HEK293 (cell line): ENCODE measurements at regions not wholly inside any gene's neighbourhood (a gene's known extent, or its start where the extent isn't known, plus 50 kb on each side); places are given as distances from the start of the nearest gene placed in this dataset.

Experiments used
- CTCF ChIA-PET: fragments of 350-600 bp; formaldehyde crosslinking; extraction: SDS; loops from one replicate; lab custom pipeline; 2021; ENCODE audit warnings: antibody characterized with exemption; lab: Yijun Ruan, JAX
- POLR2A ChIA-PET: fragments of 300-600 bp; formaldehyde crosslinking; extraction: SDS; loops from one replicate; lab custom pipeline; 2020; ENCODE audit warnings: antibody characterized with exemption, inconsistent platforms; lab: Yijun Ruan, JAX
- H3K27ac ChIP-seq: fragments of 200-500 bp; sonication (Bioruptor generic); 2 replicates; pipeline ENCODE4 v1.5.1; 2014; ENCODE audit warnings: low read depth, low read length, control low read depth, inconsistent platforms; ENCODE audit errors: extremely low read depth
- H3K36me3 ChIP-seq, 2 experiments: fragments of 200-500 bp in 1 of 2; sonication (Bioruptor generic) in 1 of 2; 1 replicate in 1 of 2; 2 replicates in 1 of 2; pipeline ENCODE4 v1.5.1; 2014 to 2017; ENCODE audit warnings: inconsistent platforms in 2 of 2, low read length in 2 of 2; ENCODE audit not compliant: control insufficient read depth in 2 of 2, insufficient read depth in 1 of 2
- H3K4me1 ChIP-seq: fragments of 200-500 bp; sonication (Bioruptor generic); 2 replicates; pipeline ENCODE4 v1.5.1; 2014; ENCODE audit warnings: mild to moderate bottlenecking, low read length, inconsistent platforms; ENCODE audit not compliant: control insufficient read depth, insufficient read depth
- H3K4me3 ChIP-seq: 2 replicates; pipeline ENCODE4 v1.5.1; 2011; ENCODE audit warnings: low read depth, mild to moderate bottlenecking, control low read depth, low read length, moderate library complexity
- H3K9me3 ChIP-seq: fragments of 200-500 bp; sonication (Bioruptor generic); 2 replicates; pipeline ENCODE4 v1.5.1; 2014; ENCODE audit warnings: low read depth, low read length, inconsistent platforms; ENCODE audit not compliant: control insufficient read depth, insufficient read depth
- BCL6B ChIP-seq: fragments of 450-650 bp; formaldehyde crosslinking; IDR thresholded peaks from 2 replicates; pipeline ENCODE4 v1.5.1; 2017; ENCODE audit warnings: missing biosample characterization, missing genetic modification characterization
- GFI1B ChIP-seq: fragments of 450-650 bp; formaldehyde crosslinking; IDR thresholded peaks from 2 replicates; pipeline ENCODE4 v1.5.1; 2016; ENCODE audit warnings: missing biosample characterization, missing genetic modification characterization
- KLF7 ChIP-seq: fragments of 450-650 bp; formaldehyde crosslinking; IDR thresholded peaks from 2 replicates; pipeline ENCODE4 v1.5.1; 2016; ENCODE audit warnings: missing biosample characterization, missing genetic modification characterization, borderline replicate concordance
- PRDM10 ChIP-seq: fragments of 450-650 bp; formaldehyde crosslinking; IDR thresholded peaks from 2 replicates; pipeline ENCODE4 v1.5.1; 2016; ENCODE audit warnings: missing biosample characterization, missing genetic modification characterization
- SALL2 ChIP-seq: fragments of 450-650 bp; formaldehyde crosslinking; IDR thresholded peaks from 2 replicates; pipeline ENCODE4 v1.5.0; 2017; ENCODE audit warnings: missing biosample characterization, mild to moderate bottlenecking, missing genetic modification characterization, borderline replicate concordance
- ZBTB21 ChIP-seq: fragments of 450-650 bp; formaldehyde crosslinking; IDR thresholded peaks from 2 replicates; pipeline ENCODE4 v1.5.1; 2017; ENCODE audit warnings: missing biosample characterization, missing genetic modification characterization
- ZFP37 ChIP-seq: fragments of 450-650 bp; formaldehyde crosslinking; IDR thresholded peaks from 2 replicates; pipeline ENCODE4 v1.5.1; 2016; ENCODE audit warnings: missing biosample characterization, missing genetic modification characterization
- ZNF16 ChIP-seq: fragments of 450-650 bp; formaldehyde crosslinking; IDR thresholded peaks from 2 replicates; pipeline ENCODE4 v1.5.1; 2016; ENCODE audit warnings: low read depth, missing biosample characterization, missing genetic modification characterization
- ZNF169 ChIP-seq: fragments of 450-650 bp; formaldehyde crosslinking; IDR thresholded peaks from 2 replicates; pipeline ENCODE4 v1.5.1; 2016; ENCODE audit warnings: missing biosample characterization, missing genetic modification characterization
- ZNF221 ChIP-seq: fragments of 450-650 bp; formaldehyde crosslinking; IDR thresholded peaks from 2 replicates; pipeline ENCODE4 v1.5.1; 2017; ENCODE audit warnings: missing biosample characterization, missing genetic modification characterization, borderline replicate concordance
- ZNF670 ChIP-seq: fragments of 450-650 bp; formaldehyde crosslinking; IDR thresholded peaks from 2 replicates; pipeline ENCODE4 v1.5.1; 2016; ENCODE audit warnings: missing biosample characterization, missing genetic modification characterization, low read depth
- ZNF707 ChIP-seq: fragments of 450-650 bp; formaldehyde crosslinking; IDR thresholded peaks from 2 replicates; pipeline ENCODE4 v1.5.1; 2016; ENCODE audit warnings: missing biosample characterization, missing genetic modification characterization
- ZNF747 ChIP-seq: fragments of 450-650 bp; formaldehyde crosslinking; IDR thresholded peaks from 2 replicates; pipeline ENCODE4 v1.5.1; 2016; ENCODE audit warnings: missing biosample characterization, missing genetic modification characterization
- ZNF76 ChIP-seq: fragments of 450-650 bp; formaldehyde crosslinking; IDR thresholded peaks from 2 replicates; pipeline ENCODE4; 2016; ENCODE audit warnings: low read depth, missing biosample characterization, missing genetic modification characterization, borderline replicate concordance
- ZNF768 ChIP-seq: fragments of 450-650 bp; formaldehyde crosslinking; IDR thresholded peaks from 2 replicates; pipeline ENCODE4 v1.5.1; 2018; ENCODE audit warnings: missing biosample characterization, mild to moderate bottlenecking, missing genetic modification characterization
- ZNF776 ChIP-seq: fragments of 450-650 bp; formaldehyde crosslinking; IDR thresholded peaks from 2 replicates; pipeline ENCODE4 v1.5.0; 2017; ENCODE audit warnings: missing biosample characterization, missing genetic modification characterization, borderline replicate concordance
- ZNF843 ChIP-seq: fragments of 450-650 bp; formaldehyde crosslinking; IDR thresholded peaks from 2 replicates; pipeline ENCODE4 v1.5.1; 2016; ENCODE audit warnings: missing biosample characterization, missing genetic modification characterization
- TF ChIP-seq, protein P1 (sequence below): fragments of 450-650 bp; formaldehyde crosslinking; IDR thresholded peaks from 2 replicates; pipeline ENCODE4 v1.5.1; 2016; ENCODE audit warnings: missing biosample characterization, missing genetic modification characterization
- TF ChIP-seq, protein P2 (sequence below): fragments of 450-650 bp; formaldehyde crosslinking; IDR thresholded peaks from 2 replicates; pipeline ENCODE4 v1.5.1; 2016; ENCODE audit warnings: missing biosample characterization, missing genetic modification characterization
- TF ChIP-seq, protein P3 (sequence below): fragments of 450-650 bp; formaldehyde crosslinking; IDR thresholded peaks from 2 replicates; pipeline ENCODE4 v1.5.1; 2017; ENCODE audit warnings: missing biosample characterization, mild to moderate bottlenecking, missing genetic modification characterization, moderate library complexity
- TF ChIP-seq, protein P4 (sequence below): fragments of 450-650 bp; formaldehyde crosslinking; IDR thresholded peaks from 2 replicates; pipeline ENCODE4 v1.5.1; 2016; ENCODE audit warnings: missing biosample characterization, missing genetic modification characterization
- TF ChIP-seq, protein P5 (sequence below): fragments of 450-650 bp; formaldehyde crosslinking; IDR thresholded peaks from 2 replicates; pipeline ENCODE4 v1.5.1; 2016; ENCODE audit warnings: missing biosample characterization, missing genetic modification characterization, low read depth

- Histone ChIP-seq H3K4me1 (no peaks in the 10 kb centered on the region), H3K9me3 (no peaks in the 10 kb centered on the region)
- POLR2A ChIA-PET, result no interaction called here
- TF ChIP-seq KLF7 (tag by site-specific recombination) (no peak), PRDM10 (tag by site-specific recombination) (no peak), ZFP37 (tag by site-specific recombination) (no peak), ZNF16 (tag by site-specific recombination) (no peak), ZNF768 (tag by site-specific recombination) (no peak), ZBTB21 (no peak), ZNF221 (tag by site-specific recombination) (no peak)
- TF ChIP-seq, protein P1, sequence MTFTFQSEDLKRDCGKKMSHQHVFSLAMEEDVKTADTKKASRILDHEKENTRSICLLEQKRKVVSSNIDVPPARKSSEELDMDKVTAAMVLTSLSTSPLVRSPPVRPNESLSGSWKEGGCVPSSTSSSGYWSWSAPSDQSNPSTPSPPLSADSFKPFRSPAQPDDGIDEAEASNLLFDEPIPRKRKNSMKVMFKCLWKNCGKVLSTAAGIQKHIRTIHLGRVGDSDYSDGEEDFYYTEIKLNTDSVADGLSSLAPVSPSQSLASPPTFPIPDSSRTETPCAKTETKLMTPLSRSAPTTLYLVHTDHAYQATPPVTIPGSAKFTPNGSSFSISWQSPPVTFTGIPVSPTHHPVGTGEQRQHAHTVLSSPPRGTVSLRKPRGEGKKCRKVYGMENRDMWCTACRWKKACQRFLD (tag by site-specific recombination), result no peak
- TF ChIP-seq, protein P2, sequence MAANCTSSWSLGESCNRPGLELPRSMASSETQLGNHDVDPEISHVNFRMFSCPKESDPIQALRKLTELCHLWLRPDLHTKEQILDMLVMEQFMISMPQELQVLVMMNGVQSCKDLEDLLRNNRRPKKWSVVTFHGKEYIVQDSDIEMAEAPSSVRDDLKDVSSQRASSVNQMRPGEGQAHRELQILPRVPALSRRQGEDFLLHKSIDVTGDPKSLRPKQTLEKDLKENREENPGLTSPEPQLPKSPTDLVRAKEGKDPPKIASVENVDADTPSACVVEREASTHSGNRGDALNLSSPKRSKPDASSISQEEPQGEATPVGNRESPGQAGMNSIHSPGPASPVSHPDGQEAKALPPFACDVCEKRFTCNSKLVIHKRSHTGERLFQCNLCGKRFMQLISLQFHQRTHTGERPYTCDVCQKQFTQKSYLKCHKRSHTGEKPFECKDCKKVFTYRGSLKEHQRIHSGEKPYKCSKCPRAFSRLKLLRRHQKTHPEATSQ (tag by site-specific recombination), result no peak
- TF ChIP-seq, all 188 proteins: peak for 0
- no peaks in the 10 kb centered on the region for H3K36me3 ChIP-seq
- no peak overlapping the region for H3K4me3 ChIP-seq
- CTCF ChIA-PET, result no interaction called here
- H3K27ac ChIP-seq, result no peak overlapping the region
Measured at GRCh38 chr3:115533218-115533617, 90.1 kb upstream of the GAP43 start.

DNA sequence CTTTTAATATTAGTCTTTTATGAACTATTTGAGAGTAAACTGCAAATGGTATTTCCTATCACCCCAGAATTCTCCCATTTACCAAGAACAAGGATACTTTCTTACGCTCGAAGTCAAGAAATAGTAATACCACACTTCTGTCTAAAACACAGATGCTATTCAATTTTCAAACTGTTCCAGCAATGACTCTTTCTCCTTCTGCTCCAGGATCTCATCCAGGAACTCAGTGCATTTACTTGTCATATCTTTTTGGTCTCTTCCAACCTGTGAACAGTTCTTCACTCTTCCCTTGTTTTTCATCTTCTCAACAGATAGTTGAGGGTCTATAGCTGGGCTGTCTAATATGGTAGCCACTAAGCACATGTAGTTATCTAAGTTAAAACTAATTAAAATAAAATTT, 87.1 kb upstream of the GAP43 start:
- no peak for TF ChIP-seq ZNF169 (tag by site-specific recombination)
- no peak for TF ChIP-seq ZNF76 (tag by site-specific recombination)
- TF ChIP-seq, protein P3, sequence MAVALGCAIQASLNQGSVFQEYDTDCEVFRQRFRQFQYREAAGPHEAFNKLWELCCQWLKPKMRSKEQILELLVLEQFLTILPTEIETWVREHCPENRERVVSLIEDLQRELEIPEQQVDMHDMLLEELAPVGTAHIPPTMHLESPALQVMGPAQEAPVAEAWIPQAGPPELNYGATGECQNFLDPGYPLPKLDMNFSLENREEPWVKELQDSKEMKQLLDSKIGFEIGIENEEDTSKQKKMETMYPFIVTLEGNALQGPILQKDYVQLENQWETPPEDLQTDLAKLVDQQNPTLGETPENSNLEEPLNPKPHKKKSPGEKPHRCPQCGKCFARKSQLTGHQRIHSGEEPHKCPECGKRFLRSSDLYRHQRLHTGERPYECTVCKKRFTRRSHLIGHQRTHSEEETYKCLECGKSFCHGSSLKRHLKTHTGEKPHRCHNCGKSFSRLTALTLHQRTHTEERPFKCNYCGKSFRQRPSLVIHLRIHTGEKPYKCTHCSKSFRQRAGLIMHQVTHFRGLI (tag by site-specific recombination), result no peak
- TF ChIP-seq ZNF843 (tag by site-specific recombination), result no peak
- TF ChIP-seq, protein P4, sequence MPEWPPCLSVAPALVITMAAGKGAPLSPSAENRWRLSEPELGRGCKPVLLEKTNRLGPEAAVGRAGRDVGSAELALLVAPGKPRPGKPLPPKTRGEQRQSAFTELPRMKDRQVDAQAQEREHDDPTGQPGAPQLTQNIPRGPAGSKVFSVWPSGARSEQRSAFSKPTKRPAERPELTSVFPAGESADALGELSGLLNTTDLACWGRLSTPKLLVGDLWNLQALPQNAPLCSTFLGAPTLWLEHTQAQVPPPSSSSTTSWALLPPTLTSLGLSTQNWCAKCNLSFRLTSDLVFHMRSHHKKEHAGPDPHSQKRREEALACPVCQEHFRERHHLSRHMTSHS (tag by site-specific recombination), result no peak
- TF ChIP-seq ZNF707, result no peak
- no peak for TF ChIP-seq ZNF776 (tag by site-specific recombination)
- no peak for TF ChIP-seq BCL6B (tag by site-specific recombination)
- TF ChIP-seq, protein P5, sequence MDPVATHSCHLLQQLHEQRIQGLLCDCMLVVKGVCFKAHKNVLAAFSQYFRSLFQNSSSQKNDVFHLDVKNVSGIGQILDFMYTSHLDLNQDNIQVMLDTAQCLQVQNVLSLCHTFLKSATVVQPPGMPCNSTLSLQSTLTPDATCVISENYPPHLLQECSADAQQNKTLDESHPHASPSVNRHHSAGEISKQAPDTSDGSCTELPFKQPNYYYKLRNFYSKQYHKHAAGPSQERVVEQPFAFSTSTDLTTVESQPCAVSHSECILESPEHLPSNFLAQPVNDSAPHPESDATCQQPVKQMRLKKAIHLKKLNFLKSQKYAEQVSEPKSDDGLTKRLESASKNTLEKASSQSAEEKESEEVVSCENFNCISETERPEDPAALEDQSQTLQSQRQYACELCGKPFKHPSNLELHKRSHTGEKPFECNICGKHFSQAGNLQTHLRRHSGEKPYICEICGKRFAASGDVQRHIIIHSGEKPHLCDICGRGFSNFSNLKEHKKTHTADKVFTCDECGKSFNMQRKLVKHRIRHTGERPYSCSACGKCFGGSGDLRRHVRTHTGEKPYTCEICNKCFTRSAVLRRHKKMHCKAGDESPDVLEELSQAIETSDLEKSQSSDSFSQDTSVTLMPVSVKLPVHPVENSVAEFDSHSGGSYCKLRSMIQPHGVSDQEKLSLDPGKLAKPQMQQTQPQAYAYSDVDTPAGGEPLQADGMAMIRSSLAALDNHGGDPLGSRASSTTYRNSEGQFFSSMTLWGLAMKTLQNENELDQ (tag by site-specific recombination), result no peak
- no peak for TF ChIP-seq ZNF747
- TF ChIP-seq ZNF670 (tag by site-specific recombination), result no peak
- no peak for TF ChIP-seq GFI1B (tag by site-specific recombination)
- no peak for TF ChIP-seq SALL2
- H3K9me3 ChIP-seq, result no peaks in the 10 kb centered on the region
- POLR2A ChIA-PET, result no interaction called here
- no peaks in the 10 kb centered on the region for H3K36me3 ChIP-seq
- H3K4me1 ChIP-seq, result no peaks in the 10 kb centered on the region
- CTCF ChIA-PET, result interaction anchor here (1.8 kb wide), 1 partner anchor 8 kb away, joined by 6 read pairs; no protein-coding TSS in a partner anchor
- H3K27ac ChIP-seq, result no peak overlapping the region
- no peak overlapping the region for H3K4me3 ChIP-seq
